Smooth muscle cell of the brain vasculature (primary cell): ENCODE measurements at regions not wholly inside any gene's neighbourhood (a gene's known extent, or its start where the extent isn't known, plus 50 kb on each side); places are given as distances from the start of the nearest gene placed in this dataset.

Experiments used
- DNase-seq: peaks from one replicate; pipeline ENCODE4 v3.0.0-alpha.2; 2012; ENCODE audit warnings: low read depth, low spot score

- DNase-seq = no peak
Observed at GRCh38 chr7:27299861-27300260, 57.3 kb downstream of the EVX1 start.

DNA sequence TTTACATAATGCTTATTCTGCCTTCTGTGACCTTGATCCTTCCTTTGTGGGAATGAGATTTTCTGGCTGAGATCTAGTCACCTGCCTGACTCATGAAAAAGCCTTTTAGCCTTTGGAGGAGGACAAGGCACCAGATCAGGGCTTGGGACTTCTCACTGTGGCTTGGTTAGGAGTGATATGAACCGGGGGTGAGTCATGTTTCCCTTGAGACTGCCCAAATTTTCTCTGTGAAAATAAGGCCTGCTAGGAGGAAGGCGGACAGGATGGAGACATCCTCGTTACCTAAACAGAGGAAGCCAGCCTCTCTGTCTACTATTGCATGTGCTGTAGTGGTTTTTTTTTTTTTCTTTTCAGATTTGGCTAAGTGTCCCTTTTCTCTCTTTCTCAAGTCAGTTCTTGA is 57.8 kb downstream of the EVX1 start:
- no peak for DNase-seq

GRCh38 chr7:27302590-27302989 is 60.0 kb downstream of the EVX1 start:
- no peak for DNase-seq

DNA sequence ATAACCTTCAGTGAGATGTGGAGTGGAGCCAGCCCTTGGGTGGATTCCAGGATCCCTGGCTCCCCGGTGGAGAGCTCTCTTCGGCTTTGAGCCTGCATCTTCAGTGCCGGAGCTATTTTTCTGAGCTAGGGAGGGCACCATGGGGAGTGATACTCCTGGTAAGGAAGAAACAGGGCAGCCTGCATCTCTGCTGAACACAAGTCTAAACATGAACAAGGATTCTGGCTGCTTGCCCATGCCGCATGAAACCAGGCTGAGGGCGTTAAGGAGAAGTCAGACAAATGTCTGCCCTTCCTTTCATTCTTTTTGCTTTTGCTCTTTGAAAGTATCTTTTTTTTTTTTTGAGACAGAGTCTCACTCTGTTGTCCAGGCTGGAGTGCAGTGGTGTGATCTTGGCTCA is 60.4 kb downstream of the EVX1 start:
- DNase-seq = no peak

DNA sequence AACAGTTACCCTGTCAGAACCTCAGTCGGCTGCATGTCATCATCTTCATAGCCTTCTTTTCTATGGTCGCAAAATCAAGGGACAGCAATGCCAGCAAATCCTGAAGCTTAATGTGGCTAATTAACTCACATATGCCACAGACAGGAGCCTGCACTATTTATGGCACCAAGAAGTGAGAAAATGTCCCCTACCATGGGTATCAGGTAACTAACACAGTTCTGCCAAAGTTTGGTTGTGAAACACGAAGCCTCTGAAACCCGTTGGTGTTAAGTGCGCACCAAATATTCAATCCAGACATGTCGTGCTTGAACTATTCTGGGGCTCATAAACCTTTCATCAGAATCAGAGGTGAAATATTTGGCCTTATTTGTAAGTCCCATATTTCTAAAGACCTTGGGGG is 63.3 kb downstream of the EVX1 start:
- DNase-seq = no peak

DNA sequence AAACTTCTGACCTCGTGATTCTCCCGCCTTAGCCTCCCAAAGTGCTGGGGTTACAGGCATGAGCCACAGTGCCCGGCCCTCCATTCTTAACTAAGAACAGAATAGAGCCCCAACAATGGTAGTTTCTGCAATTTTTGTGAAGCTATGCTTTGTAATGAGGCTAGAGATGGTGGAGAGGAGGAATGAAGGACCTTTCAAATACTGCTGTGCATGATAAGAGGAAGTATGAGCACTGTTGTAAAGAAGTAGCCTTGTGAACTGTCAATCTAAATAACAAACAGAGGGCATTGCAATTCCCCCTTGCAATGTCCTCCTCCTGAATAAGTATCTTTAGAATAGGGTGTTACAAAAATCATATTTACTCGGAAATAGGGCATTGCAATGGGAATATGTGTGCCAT is 70.2 kb downstream of the EVX1 start:
- DNase-seq = no peak

- no peak for DNase-seq
Observed at GRCh38 chr7:27314111-27314510, 71.5 kb downstream of the EVX1 start.

- no peak for DNase-seq
Observed at GRCh38 chr7:27315066-27315465, 72.5 kb downstream of the EVX1 start.

- no peak for DNase-seq
Observed at GRCh38 chr7:27316311-27316710, 73.7 kb downstream of the EVX1 start.

GRCh38 chr7:27324246-27324645 is 81.6 kb downstream of the EVX1 start:
- DNase-seq = no peak

DNA sequence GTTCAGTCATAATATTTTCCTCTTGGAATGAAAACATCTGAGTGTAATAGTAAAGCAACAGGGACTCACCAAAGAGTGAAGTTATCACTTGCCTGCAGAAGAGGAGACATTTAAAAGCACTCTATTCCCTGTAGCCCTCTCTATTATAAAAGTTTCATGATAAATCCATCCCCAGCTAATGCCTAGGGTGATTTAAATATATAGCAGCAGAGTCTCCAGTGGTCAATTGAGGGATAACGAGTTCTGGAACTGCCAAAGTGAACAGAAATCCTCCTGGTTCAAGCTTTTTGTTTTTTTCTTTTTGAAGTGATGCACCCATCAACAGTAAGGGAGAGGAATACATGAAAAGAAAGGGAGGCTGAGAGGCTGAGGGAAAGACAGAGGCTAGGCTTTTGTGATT is 87.3 kb downstream of the EVX1 start:
- DNase-seq = no peak

DNA sequence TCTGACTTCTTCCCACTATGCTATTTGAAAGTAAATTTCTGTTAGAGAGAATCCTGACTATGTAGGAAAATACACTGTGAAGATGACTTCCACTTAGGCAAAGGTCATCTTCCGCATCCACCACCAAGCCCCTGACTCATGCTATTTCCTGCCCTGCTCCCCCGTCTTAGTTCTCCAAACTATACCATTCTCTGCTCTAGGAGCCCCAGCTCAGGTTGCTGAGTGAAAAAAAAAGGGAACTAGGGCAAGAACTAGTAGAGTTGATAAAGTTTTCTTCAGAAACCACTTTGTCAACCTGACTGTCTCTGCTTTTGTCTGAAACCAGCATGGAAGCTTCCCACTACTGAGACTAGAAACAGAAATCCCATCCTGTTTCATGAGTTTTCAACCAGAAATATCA is 96.9 kb downstream of the EVX1 start:
- no peak for DNase-seq

- DNase-seq = no peak
Observed at GRCh38 chr7:27344471-27344870, 101.9 kb downstream of the EVX1 start.

GRCh38 chr7:27345164-27345887 is 102.7 kb downstream of the EVX1 start:
- DNase-seq = no peak

DNA sequence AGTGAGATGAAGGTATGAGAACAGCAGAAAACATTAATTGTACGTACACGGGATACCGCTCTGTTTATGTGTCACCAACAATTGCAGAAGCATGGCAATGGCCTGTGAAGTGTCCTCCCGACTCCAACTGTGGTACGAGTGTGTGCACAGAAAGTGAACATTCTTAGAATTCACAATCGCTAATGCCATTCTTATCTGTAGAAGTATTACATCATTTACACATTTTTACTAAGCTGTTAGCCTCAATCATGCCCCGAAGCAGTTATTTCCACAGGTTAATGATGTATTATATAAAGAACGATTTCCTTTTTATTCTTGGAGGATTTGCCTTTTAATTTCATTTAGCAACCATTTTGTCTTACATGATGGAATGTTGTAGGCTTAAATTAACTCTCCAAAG is 103.4 kb downstream of the EVX1 start:
- DNase-seq = no peak

DNA sequence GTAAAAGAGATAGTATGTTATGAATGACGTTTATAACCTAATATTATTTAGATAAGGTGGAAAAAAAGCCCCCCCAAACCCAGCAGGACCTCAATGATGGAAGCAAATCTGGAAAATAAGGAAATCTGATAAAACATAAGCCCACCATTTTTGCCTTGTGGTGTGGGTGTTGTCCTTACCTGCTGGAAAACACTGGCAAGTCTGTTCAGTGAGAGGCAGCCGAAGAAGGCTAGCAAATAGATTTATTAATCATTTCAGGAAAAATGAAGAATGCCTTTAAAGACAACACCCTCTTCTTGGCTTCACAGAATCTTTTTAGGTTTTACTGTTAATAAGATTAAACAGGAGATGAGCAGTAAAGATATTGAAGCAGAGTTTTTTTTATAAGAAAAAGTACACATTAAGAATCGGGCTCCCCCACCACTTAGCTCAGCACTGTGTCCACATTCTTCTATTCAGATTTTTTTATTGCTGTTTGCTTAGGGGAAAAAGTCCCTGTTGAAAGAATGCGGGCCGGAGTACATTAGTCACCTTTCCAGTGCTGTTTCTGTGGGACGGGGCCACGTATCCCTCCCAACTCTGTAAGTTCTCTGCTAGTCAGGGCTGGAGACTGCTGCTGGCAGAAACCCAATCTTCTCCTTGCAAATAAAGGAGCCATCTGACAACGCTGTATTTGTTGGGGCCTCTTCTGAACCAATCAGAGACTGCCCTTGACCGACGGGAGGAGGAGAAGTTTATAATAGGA is 104.1 kb downstream of the EVX1 start:
- DNase-seq = no peak

- no peak for DNase-seq
Observed at GRCh38 chr7:27347276-27347640, 104.7 kb downstream of the EVX1 start.

DNA sequence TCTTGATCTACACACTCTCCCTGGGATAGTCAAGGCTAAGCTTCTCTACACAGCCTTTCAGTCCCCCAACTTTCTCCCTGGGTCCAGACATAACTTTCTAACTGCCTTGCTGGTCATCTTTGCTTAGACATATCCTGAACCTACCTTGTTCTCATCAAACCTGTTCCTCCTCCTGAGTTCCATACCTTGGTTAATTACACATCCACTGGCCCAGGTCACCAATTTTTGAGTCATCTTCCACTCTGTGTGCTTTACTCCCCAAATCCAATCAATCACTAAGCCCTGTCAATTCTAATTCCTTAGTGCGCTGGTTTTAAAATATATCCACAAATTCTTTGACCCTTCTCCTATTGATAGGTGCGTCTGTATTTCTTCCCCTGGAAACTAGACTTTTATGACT is 107.0 kb downstream of the EVX1 start:
- DNase-seq = no peak

DNA sequence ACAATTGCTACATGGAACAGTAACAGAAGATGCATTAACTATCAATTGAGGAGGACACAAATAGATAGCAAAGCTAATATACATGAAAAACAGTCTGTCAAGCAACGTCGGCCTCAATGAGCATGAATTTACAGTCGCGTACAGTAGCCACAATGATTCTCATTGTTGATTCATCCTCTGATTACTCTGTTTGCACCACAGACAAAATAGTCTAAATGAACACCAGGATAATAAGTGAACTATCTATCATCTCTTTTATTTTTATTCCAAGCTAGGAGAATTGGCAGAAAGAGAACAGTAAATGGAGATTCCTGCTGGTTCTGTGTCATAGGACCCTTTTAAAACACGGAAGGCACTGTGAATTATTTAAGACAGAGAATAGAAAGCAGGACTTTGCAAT is 108.5 kb downstream of the EVX1 start:
- no peak for DNase-seq

- DNase-seq = no peak
Observed at GRCh38 chr7:27351786-27352185, 109.2 kb downstream of the EVX1 start.

DNA sequence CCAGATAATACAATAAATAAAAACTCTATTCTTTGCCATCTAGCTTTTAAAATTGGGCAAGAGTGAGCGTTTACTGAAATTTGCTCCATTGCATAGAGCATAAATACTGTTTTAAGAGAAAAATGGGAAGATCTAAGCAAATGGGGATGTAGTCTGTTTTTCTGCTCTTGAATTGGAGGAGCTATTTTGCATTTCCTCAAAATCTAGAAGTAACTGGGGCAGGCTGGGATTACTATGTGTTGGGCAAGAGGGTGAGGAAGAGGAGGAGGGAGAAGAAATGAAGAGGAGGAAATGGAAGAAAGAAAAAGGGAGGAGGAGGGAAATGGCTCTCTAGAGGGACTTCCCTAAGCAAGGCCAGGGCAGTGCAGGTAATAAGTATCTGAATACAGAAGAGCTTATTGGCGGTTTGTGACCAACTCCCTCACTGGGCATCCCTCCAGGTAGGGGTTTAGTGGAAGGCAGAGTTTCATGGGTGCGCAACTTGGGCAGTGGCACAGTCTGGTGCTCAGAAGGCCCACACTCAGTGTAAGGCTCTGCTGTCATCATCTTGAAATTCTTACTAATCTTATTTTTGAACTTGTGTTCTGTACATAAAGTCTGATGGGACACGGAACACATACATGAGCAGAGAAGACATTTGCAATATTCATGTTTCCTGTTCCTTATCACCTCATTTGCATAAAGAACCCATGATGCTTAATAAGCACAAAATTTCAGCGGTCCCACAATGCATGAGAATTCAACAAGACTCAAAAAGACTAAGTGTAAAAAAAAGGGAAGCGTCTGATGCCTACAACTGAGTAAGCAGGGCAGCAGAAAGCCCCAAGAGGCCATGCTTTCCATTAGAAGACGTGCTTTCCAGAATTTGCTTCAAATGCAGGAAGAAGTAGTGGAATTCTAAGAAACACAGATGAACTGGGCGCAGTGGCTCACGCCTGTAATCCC is 116.9 kb downstream of the EVX1 start:
- DNase-seq = no peak

- DNase-seq = no peak
Observed at GRCh38 chr7:27361522-27361921, 118.9 kb downstream of the EVX1 start.
